ENCODE measurements at regions not wholly inside any gene's neighbourhood (a gene's known extent, or its start where the extent isn't known, plus 50 kb on each side); places are given as distances from the start of the nearest gene placed in this dataset.

DNA sequence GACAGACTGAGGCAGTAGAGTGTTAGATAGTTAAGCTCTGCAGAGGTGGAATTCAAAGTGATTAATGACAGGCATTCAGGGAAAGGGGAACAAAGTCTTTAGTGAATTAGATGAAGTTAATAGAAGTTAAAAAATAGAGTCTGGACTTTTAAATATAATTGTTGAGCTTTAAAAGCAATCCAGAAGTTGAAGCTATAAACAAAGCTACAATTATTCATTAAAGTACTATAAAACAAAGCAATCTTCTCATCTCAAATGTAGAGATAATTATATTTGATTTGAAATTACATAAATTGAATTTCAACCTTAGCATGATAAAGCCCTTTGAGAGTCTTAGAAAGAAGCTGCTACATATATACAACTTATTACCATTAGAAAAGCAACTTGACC is 710.6 kb downstream of the MRPL39 start:
- no peak for TF ChIP-seq CTCF (IDR thresholded peaks at IDR 0.05; ENCODE audit: insufficient read depth, low read depth, low read length)
- TF ChIP-seq EZH2 (IDR thresholded peaks at IDR 0.05; ENCODE audit: insufficient read depth, low read length): no peak

All from astrocyte (in vitro differentiated cells and primary cell).